ENCODE measurements at regions not wholly inside any gene's neighbourhood (a gene's known extent, or its start where the extent isn't known, plus 50 kb on each side); places are given as distances from the start of the nearest gene placed in this dataset.

GRCh38 chr18:68438536-68438935, 276.4 kb downstream of the TMX3 start:
- TF ChIP-seq SIN3A (IDR thresholded peaks at IDR 0.05; ENCODE audit: borderline replicate concordance, insufficient read depth, low read depth, low read length) (no peak), TCF7L2 (IDR thresholded peaks at IDR 0.05; ENCODE audit: low read depth, low read length) (no peak), REST (IDR thresholded peaks at IDR 0.05; ENCODE audit: insufficient read depth in 1 of 2, low read depth in 2 of 2, low read length in 1 of 2) (no peak), POLR2AphosphoS5 (IDR thresholded peaks at IDR 0.05; ENCODE audit: low read depth, low read length) (no peak), CTCF (IDR thresholded peaks at IDR 0.05) (no peak)
- ChIA-PET CTCF (no interaction called here), POLR2A (no interaction called here)
- in situ Hi-C loops (cut with HindIII; ENCODE audit: low pct_unique_long_range_greater_than_20kb, low sequenced_read_pairs) (no loop called here), intact Hi-C loops (cut with micrococcal nuclease; ENCODE audit: unreplicated experiment) (no loop called here)
- H3K27me3 ChIP-seq (ENCODE audit: control insufficient read depth, insufficient read depth, low read length): no peaks in the 10 kb centered on the region
- ATAC-seq: no peak
- no peaks in the 10 kb centered on the region for H3K36me3 ChIP-seq (ENCODE audit: control insufficient read depth, insufficient read depth, low read length)
- DNase-seq (ENCODE audit: low read depth, low spot score): no peak
- no peaks in the 10 kb centered on the region for H3K4me1 ChIP-seq (ENCODE audit: control insufficient read depth, insufficient read depth, low read length)
- no peak overlapping the region for H3K27ac ChIP-seq (ENCODE audit: low read length)
- H3K4me3 ChIP-seq (ENCODE audit: low read depth in 2 of 2, low read length in 2 of 2): no peak overlapping the region
- no peaks in the 10 kb centered on the region for H3K9me3 ChIP-seq (ENCODE audit: control insufficient read depth, insufficient read depth, low read depth, low read length)
- no TSS peak for BruUV-seq (replicated peaks)

- ATAC-seq: no peak
- POLR2A ChIA-PET: no interaction called here
These were observed 278.4 kb downstream of the TMX3 start for GRCh38 chr18:68436485-68436884.

More at GRCh38 chr18:68436485-68436884, 278.4 kb downstream of the TMX3 start:
- no peaks in the 10 kb centered on the region for H3K9me3 ChIP-seq (ENCODE audit: control insufficient read depth, insufficient read depth, low read depth, low read length)
- BruUV-seq (replicated peaks): no TSS peak
- no peaks in the 10 kb centered on the region for H3K4me1 ChIP-seq (ENCODE audit: control insufficient read depth, insufficient read depth, low read length)
- intact Hi-C loops (cut with micrococcal nuclease; ENCODE audit: unreplicated experiment) (no loop called here), in situ Hi-C loops (cut with HindIII; ENCODE audit: low pct_unique_long_range_greater_than_20kb, low sequenced_read_pairs) (no loop called here)
- no peaks in the 10 kb centered on the region for H3K36me3 ChIP-seq (ENCODE audit: control insufficient read depth, insufficient read depth, low read length)
- no peak overlapping the region for H3K27ac ChIP-seq (ENCODE audit: low read length)
- CTCF ChIA-PET: no interaction called here
- no peak for DNase-seq (ENCODE audit: low read depth, low spot score)
- TF ChIP-seq POLR2AphosphoS5 (IDR thresholded peaks at IDR 0.05; ENCODE audit: low read depth, low read length) (no peak), REST (IDR thresholded peaks at IDR 0.05; ENCODE audit: insufficient read depth in 1 of 2, low read depth in 2 of 2, low read length in 1 of 2) (no peak), SIN3A (IDR thresholded peaks at IDR 0.05; ENCODE audit: borderline replicate concordance, insufficient read depth, low read depth, low read length) (no peak), TCF7L2 (IDR thresholded peaks at IDR 0.05; ENCODE audit: low read depth, low read length) (no peak), CTCF (IDR thresholded peaks at IDR 0.05) (no peak)
- H3K4me3 ChIP-seq (ENCODE audit: low read depth in 2 of 2, low read length in 2 of 2): no peak overlapping the region
- no peaks in the 10 kb centered on the region for H3K27me3 ChIP-seq (ENCODE audit: control insufficient read depth, insufficient read depth, low read length)
